ENCODE measurements at regions not wholly inside any gene's neighbourhood (a gene's known extent, or its start where the extent isn't known, plus 50 kb on each side); places are given as distances from the start of the nearest gene placed in this dataset.

- H3K27me3 ChIP-seq (replicated peaks; ENCODE audit: control insufficient read depth, insufficient read depth, low read length) = no peaks in the 10 kb centered on the region; the same call in 1 of the 2 replicates
- no peak overlapping the region for H3K4me3 ChIP-seq (replicated peaks; ENCODE audit: low read depth, low read length)
- no peak for TF ChIP-seq CTCF (IDR thresholded peaks at IDR 0.05; ENCODE audit: insufficient read depth, low read length, poor library complexity, severe bottlenecking)
- H3K36me3 ChIP-seq (ENCODE audit: control insufficient read depth, insufficient read depth, low read length) = no peaks in the 10 kb centered on the region
- DNase-seq (ENCODE audit: extremely low read depth, insufficient read length) = no peak
Observed at GRCh38 chr6:47404435-47404834, 73.2 kb upstream of the CD2AP start.

GRCh38 chr6:47405273-47405672 is 72.3 kb upstream of the CD2AP start:
- no peak for TF ChIP-seq CTCF (IDR thresholded peaks at IDR 0.05; ENCODE audit: insufficient read depth, low read length, poor library complexity, severe bottlenecking)
- DNase-seq (ENCODE audit: extremely low read depth, insufficient read length) = no peak
- Histone ChIP-seq H3K27me3 (replicated peaks; ENCODE audit: control insufficient read depth, insufficient read depth, low read length) (no peaks in the 10 kb centered on the region; the same call in 1 of the 2 replicates), H3K36me3 (ENCODE audit: control insufficient read depth, insufficient read depth, low read length) (no peaks in the 10 kb centered on the region), H3K4me3 (replicated peaks; ENCODE audit: low read depth, low read length) (no peak overlapping the region)

GRCh38 chr6:47407300-47408281 is 70.0 kb upstream of the CD2AP start:
- H3K27me3 ChIP-seq (replicated peaks; ENCODE audit: control insufficient read depth, insufficient read depth, low read length) = no peaks in the 10 kb centered on the region
- no peak for TF ChIP-seq CTCF (IDR thresholded peaks at IDR 0.05; ENCODE audit: insufficient read depth, low read length, poor library complexity, severe bottlenecking)
- no peaks in the 10 kb centered on the region for H3K36me3 ChIP-seq (ENCODE audit: control insufficient read depth, insufficient read depth, low read length)
- H3K4me3 ChIP-seq (replicated peaks; ENCODE audit: low read depth, low read length) = no peak overlapping the region
- DNase-seq (ENCODE audit: extremely low read depth, insufficient read length) = no peak

GRCh38 chr6:47413752-47414422 is 63.7 kb upstream of the CD2AP start:
- peak; percentile 70 for TF ChIP-seq CTCF (IDR thresholded peaks at IDR 0.05; ENCODE audit: insufficient read depth, low read length, poor library complexity, severe bottlenecking)
- peak overlapping the region; percentile 48 for H3K4me3 ChIP-seq (replicated peaks; ENCODE audit: low read depth, low read length)
- peak; percentile 62 for DNase-seq (ENCODE audit: extremely low read depth, insufficient read length)

GRCh38 chr6:47414423-47415167 is 63.0 kb upstream of the CD2AP start:
- Histone ChIP-seq H3K4me3 (replicated peaks; ENCODE audit: low read depth, low read length) (peak overlapping the region; percentile 48), H3K36me3 (ENCODE audit: control insufficient read depth, insufficient read depth, low read length) (no peaks in the 10 kb centered on the region), H3K27me3 (replicated peaks; ENCODE audit: control insufficient read depth, insufficient read depth, low read length) (no peaks in the 10 kb centered on the region)
- peak; percentile 52 for DNase-seq (ENCODE audit: extremely low read depth, insufficient read length)
- TF ChIP-seq CTCF (IDR thresholded peaks at IDR 0.05; ENCODE audit: insufficient read depth, low read length, poor library complexity, severe bottlenecking) = no peak

More at GRCh38 chr6:47413752-47414422, 63.7 kb upstream of the CD2AP start:
- H3K27me3 ChIP-seq (replicated peaks; ENCODE audit: control insufficient read depth, insufficient read depth, low read length) = no peaks in the 10 kb centered on the region
- no peaks in the 10 kb centered on the region for H3K36me3 ChIP-seq (ENCODE audit: control insufficient read depth, insufficient read depth, low read length)

Measured in GM06990 (cell line).